GM19372 (cell line): ENCODE measurements at regions not wholly inside any gene's neighbourhood (a gene's known extent, or its start where the extent isn't known, plus 50 kb on each side); places are given as distances from the start of the nearest gene placed in this dataset.

Source experiments
- ATAC-seq: cut with Tn5 transposase; IDR thresholded peaks from one replicate; pipeline ENCODE4 v1.9.1; 2021; ENCODE audit warnings: mild to moderate bottlenecking, low read depth, moderate library complexity; ENCODE audit not compliant: unreplicated experiment

DNA sequence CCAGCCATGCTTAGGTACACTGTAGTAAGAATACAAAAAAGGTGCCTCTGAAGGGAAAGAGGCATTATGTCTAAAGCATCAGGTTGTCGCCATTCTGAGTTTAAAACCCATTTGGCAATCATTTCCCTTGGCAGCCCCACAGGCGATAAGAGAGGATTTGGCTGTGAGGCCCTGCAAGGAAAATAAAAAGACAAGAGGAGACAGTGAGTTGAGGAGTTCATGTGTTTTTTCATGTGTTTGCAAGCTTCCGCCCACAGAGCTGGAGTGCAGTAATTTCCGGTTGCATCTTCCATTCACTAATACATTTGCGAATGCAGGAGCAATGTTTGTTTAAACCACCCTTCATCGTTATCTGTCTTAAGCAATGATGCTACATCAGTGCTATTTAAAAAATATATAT is 138.5 kb upstream of the SOX4 start:
- ATAC-seq: no peak

DNA sequence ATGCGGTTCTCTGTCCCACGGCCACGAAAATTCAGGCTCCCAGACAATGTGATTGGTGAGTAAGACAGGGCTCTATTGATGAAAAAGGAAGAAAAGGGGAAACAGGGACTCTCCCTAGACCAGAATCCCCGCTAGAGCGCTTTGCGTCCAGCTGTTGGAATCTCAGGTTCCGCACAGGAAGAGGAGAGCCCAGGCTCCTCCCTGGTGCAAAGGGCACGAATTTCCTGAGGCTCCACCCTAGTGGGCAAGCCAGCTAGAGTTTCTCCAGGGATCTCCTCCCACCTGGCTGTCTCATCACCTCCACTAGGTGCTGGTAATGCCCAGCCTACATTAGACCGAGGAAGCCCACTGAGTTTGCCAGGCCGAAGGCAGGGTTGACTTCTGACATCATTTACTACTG is 135.9 kb upstream of the SOX4 start:
- ATAC-seq: no peak

DNA sequence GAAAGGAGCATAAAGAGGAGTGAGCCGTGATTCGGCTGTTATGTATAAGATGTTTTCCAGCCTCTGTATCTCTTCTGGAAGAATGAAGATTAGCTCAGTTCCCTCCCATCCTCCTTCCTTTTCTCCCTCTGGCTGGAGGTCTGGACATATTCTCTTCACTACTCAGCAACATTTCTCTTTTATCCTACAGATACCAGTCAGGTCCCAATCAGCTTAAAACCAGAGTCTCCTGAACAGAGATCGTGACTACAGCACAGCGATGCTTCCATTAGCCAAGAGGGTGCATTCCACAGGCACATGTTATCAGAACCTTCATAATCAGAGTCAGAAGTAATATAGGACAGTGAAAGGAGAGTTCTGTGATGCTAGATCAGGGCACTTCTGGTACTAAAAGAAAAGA is 133.9 kb upstream of the SOX4 start:
- ATAC-seq: no peak

DNA sequence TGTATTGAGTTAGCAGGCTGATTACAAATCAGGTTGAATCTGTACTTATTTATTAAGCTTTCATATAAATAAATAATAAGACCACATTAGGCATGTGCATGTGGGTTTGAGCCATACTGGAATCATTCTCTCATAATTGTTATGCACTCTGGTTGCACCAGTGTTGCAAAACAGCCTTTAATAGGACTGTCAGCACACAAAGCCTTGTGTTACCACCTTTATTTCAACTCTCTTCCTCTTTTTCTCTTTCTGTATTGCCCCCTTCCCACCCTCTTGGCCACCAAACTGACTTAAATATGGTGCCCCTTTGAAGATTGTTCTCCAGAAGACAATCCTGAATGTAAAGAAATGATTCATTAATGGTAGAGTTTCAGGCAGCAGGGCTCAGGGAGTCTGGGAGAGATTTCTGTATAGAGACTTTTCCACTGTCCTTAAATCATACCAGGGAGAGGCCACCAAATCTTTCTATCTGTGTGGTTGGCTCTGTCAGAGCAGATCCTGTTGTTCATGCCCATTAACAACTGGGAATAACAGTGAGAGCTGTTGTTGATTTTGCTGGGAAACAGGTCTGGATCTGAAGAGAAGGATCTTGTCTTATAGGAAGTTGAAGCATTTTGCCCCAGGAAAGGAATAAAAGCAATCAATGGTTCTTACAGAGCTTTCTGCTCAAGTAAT is 131.6 kb upstream of the SOX4 start:
- no peak for ATAC-seq

DNA sequence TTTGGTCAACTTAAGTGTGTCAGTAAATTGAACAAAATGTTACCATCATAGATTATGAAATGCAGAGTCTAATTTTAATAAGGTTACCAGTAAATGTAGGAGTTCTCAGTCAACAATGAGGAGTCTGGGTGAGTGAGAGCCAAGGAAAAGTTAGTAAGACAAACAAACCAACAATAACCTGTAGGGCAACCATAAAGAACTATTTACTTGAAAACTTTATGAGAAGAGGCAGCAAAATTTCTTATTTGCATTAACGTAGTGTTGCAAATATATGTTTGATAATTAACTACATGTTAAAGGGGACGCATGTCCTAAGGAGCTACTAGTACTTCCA is 131.1 kb upstream of the SOX4 start:
- no peak for ATAC-seq

DNA sequence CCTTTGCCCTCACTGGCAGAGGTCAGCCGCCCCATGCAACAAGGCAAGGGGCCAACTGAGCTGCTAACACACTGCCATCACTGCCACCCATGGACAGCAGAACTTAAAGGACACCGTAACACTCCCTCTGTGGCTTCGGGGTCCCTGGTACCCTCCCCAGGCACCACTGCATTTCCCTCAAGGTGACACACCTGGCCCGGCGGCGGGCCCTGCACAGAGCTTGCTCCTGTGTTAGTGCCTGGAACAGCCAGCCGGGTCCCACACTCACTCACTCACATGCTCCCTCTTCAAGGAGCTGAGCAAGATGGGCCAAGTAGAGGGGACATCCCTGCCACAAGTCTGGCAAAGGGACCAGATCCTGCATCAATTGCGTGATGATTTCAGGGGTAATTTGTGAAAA is 126.5 kb upstream of the SOX4 start:
- no peak for ATAC-seq

DNA sequence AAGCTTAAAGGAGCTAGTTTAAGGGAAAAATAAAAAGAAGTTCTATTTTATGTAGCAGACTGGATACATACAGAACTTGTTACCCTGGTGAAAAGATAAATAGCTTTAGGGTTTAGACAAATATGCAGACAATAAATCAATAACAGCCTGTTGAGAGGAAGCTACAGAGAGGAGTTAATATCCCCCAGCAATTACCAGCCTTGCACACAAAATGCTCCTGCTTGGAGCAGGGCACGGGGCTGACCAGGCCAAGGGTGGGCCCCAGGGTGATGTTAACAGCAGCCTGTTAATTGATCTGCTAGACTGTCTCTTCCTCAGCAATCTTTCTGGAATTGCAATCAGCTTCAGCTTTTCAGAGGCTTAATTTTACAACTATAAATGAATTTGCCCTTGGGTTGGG is 125.1 kb upstream of the SOX4 start:
- ATAC-seq: no peak

DNA sequence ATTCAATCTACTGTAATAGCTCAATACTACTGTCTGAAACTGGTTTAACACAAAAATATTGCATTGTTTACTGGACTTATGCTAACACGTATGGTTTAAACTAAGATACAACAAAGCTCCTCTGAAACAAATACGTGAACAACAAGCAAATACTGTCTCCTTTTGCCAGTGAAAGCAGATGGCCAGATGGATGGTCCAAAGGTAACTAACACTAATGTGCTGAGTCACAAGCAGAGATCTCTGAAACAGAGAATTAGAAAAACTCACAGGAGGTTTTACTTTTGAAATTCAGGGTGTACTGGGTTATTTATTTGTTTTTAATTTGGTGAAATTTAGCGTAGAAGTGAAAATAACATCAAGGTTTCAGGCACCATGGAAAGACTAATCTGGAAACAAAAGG is 124.3 kb upstream of the SOX4 start:
- no peak for ATAC-seq

DNA sequence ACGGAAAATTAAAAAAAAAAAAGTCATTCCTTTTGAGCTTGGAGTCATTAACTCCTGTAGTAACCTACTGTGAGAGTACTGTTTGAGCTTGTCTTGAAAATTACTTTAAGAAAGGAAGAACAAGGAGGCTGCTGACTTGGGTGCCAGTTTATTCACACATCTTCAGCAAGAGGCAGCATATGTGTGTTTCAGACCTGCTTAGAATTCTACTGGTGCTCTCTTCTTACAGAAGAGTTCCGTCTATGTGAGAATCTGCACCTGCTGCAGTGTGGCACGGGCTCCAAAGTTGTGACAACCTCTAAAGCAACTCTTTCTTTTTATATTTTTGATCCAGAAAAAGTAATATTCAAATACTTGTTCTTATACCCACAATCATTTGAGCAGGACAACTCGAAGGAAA is 117.4 kb upstream of the SOX4 start:
- ATAC-seq: no peak

DNA sequence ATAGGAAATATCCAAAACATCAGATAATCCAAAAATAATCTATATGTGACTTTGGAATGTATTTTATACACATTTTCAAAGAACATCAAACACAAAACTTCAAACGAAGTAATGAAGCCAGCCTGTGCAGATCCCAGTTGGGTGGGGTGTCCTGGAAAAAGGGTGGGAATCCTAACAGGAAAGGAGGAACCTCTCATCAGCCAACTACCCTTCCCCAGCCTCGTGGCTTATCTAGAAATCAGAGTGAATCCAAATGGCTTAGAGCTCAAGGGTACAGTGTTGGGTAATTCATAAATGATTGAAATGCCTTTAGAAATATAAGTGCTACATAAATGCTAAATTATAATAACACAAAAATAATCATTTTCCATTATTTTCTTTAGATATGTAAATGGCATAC is 115.1 kb upstream of the SOX4 start:
- no peak for ATAC-seq

DNA sequence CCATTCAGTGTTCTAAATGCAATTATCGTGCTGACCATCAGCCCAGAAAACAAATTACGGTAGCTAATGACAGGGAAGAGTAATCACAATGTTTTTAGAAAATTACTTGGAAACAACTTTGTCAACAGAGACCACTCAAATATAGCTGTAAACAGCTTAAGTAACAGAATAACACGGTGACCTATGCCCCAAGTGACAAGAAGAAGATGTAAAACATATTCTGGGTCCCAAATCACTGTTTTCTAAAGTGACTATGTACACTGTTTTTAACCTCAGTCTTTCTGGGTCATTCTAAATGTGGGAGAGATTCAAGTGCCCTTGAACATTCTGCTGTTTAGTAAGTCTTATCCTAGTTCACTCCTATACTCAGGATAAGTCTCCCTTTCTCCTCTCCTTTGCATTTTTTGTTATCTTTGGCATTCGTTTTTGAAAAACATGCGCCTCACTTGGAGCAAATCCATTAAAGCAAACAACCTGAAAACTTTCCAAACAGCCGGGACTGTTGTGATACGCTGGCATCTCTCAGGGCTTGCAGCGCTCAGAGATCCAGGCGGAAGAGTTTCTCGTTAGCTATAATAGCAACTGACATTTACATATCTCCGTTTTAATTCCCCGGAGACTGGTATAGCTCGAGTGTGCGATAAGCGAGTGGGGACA is 114.5 kb upstream of the SOX4 start:
- no peak for ATAC-seq

DNA sequence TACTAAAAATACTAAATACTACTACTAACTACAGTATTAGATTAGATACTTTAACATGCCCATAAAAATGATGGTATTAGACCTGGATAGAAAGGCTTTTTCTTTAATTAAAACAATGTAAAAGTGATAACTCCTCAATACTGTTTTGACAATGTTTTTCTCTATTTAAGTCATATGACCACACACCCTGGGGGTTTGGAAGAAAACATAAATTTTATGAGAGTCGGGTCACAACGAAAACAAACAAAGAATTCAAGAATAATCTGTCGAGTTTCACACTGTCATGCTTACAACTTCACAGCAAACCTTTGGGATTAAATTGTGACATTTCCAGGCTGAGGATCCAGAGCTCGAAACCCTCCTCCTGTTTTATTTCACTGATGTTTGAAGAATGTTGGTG is 107.4 kb upstream of the SOX4 start:
- no peak for ATAC-seq

DNA sequence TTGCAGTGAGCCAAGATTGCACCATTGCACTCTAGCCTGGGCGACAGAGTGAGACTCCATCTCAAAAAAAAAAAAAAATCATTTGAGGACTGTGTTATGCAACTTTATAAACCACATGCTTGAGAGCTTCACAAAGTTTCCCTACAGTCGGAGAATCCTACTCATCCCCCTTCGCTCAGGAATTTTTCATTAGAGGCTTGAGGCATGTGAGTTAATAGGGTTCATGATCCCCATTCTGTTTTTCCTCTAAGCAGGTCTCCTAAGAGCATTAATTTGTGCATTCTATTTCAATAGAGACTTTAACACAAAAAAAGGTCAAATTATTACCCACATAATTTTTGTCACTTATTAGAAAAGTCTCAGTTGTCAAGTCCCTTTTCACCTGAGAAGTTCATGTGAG is 103.7 kb upstream of the SOX4 start:
- no peak for ATAC-seq

DNA sequence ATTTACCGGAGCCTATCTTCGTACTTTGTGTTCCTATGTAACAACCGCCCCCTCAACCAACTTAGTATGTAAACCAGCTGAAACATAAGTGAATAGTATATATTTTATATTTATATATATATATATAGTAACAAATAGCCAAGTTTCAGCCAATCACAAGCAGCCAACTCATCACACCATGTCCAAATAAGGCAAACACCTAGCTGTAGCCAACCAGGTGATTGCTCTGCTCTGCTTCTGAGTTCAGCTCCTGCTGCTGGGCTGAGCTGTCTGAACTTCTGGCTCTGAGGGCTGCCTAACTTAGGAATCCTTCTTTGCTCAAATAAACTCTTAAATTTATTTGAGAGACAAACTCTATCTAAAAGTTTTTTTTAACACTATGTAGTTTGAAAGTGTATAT is 101.6 kb upstream of the SOX4 start:
- ATAC-seq: no peak

DNA sequence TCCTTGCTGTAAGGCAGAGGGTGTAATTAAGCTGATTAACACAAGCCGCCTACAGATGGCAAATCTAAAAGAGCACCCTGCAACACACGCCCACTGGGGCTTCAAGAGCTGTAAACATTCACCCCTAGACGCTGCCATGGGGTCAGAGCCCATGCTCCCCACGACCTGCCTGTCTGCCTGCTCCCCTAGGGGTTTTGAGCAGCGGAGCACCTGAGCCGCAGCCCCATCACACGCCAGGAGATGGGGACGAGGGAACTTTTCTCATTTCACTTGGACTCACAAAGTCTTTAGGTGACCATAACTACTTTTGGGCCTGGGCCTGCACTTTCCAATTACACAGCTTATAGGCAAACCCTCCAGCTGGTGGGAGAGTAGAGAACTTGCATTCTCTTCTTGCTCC is 99.0 kb upstream of the SOX4 start:
- ATAC-seq: no peak

DNA sequence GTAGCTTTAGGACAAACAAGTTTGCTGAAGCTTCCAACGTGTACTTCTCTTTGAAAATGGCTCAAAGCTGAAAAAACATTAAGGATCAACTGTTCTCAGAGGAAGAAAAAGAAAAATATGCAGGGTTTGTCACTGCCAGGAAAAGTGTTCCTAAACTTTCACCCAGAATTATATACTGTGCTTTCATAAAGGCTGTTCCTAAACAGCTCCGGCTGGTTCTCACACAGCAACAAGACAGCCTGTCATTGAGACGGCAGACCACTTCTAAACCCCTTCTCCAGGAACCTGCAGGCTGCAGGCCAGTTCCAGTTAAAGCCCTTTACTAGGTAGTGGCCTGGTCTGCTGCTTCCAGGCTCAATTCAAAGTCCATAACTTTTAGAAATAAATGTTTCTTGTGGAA is 97.4 kb upstream of the SOX4 start:
- ATAC-seq: no peak

DNA sequence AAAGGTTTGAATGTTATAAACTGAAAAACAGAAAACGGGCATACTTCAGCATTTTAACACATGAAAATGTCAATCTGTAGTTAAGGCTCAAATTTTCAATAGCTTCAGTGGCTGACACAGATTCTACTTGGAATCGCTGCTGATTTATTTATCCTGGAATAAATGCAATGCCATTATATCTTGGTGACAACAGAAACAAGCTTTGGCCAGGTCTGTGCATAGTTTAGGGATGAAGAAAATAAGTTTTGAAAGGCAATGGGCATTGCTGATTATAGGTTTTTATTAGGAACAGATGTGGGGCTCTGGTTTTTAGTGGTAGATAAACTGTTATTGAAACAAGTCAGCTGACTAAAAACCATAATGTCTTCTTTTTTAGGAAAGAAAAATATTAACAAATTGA is 96.8 kb upstream of the SOX4 start:
- ATAC-seq: no peak

DNA sequence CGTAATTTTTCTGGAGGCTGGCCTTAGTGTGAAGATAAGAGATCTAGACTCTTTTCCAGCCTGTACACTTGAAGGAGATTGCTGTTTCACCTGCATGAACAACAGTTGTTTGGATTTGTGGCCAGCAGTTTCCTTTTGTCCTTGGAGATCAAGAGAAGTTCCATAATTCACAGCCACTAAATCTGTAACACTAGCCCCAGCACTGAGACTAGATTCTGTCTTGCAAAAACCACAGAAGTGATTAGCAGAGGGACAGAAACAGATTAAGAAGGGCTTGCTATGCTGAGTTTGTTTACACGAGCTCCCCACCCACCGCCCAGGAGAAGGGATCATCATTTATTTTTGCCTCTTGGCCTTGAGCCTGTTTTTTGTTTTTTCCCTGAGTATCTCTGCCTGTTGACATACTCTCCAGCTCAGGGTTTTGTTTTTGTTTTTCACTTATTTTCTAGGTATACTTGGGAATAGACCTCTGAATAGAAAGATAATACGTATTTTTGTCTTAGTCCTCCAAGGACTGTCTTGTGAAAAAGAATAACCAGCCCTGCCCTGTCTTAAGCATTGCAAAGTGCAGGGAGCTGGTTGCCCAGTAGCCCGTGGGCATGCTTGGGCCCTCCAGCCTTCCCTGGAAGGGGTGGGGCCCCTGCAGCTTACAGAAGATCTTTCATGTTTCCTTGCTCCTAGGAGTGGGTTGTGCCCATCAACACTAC is 93.1 kb upstream of the SOX4 start:
- ATAC-seq: no peak

DNA sequence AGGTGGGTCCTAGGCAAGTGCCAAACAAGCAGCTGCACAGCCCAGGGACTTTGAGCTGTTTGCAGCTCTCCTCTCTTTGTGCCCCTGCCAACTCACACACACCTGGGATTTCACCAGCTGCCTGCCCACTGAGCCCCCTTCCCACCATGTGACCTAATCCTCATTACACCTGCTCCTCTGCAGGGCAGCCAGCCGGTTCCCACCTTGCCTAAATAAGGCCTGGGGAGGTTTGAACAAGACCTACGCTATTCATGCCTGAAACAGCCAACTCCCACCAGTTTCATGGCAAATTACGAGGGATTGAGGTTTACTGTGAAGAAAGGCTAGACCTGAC is 92.6 kb upstream of the SOX4 start:
- ATAC-seq: no peak

DNA sequence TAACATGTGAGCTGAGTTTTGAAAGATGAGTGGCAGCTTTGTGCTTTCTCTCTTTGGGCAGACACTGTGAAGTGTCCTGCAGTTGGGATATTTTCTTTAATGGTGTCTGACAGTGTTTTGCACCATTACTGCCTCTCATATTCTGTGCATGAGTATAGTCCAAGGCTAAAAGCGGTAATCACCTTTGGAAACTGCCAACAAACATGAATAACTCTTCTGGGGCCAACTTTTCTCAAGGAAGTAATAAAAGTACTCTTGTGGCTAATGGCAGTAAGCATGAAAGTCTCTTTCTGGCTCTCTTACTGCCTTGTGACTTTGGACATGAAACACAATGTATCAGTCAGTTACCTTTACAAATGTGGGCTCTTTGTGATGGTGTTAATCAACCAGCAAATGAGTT is 91.7 kb upstream of the SOX4 start:
- no peak for ATAC-seq

DNA sequence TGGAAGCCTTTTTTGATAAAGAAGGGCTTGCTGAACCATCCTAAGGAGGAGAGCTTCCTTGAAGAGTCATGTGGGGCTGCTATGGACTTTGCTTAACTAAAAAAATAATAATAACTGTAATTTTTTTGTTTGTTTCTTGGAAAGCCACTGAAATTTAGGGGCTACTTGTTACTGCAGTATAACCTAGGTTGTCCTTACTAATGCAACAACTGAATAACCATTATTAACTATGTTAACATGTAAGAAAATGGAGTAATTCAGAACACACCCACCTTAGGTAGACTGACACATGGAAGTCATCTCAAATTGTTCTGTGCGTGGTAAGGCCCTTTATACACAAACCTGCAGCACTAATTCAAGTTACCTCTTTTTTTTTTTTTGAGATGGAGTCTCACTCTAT is 90.9 kb upstream of the SOX4 start:
- no peak for ATAC-seq

DNA sequence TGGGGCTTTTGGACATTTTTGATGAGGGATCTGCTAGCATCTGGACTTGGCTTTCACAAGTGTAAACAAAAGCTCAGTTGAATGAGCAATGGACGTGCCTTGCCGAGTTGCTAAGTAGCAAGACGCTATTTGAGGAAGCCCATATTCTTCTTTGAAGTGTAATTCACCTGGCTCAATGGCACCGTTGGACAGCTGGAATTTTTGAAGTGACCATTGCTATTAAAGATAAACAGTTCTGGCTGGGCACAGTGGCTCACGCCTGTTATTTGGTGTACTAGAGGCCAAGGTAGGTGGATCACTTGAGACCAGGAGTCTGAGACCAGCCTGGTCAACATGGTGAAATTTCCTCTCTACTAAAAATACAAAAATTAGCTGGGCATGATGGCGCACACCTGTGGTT is 88.8 kb upstream of the SOX4 start:
- ATAC-seq: no peak
